ENCODE measurements at regions not wholly inside any gene's neighbourhood (a gene's known extent, or its start where the extent isn't known, plus 50 kb on each side); places are given as distances from the start of the nearest gene placed in this dataset.

- TF ChIP-seq NR2F1 (CRISPR knock-in tag; IDR thresholded peaks at IDR 0.05) (peak in 1 of 2 experiments; percentile 45; a peak in 2 of 4 replicates), SIX4 (CRISPR knock-in tag; IDR thresholded peaks at IDR 0.05) (peak; percentile 19; the same call in 1 of the 2 replicates), ZNF446 (CRISPR knock-in tag; IDR thresholded peaks at IDR 0.05) (peak; percentile 52; the same call in 1 of the 2 replicates), DMAP1 (CRISPR knock-in tag; IDR thresholded peaks at IDR 0.05) (peak; percentile 89), RBFOX2 (IDR thresholded peaks at IDR 0.05; ENCODE audit: low read depth, low read length) (peak; percentile 87), ZNF318 (CRISPR knock-in tag; IDR thresholded peaks at IDR 0.05) (0 out of 2 replicates have a peak, but pooled peaks have one; percentile 2)
- TF ChIP-seq, protein P1, sequence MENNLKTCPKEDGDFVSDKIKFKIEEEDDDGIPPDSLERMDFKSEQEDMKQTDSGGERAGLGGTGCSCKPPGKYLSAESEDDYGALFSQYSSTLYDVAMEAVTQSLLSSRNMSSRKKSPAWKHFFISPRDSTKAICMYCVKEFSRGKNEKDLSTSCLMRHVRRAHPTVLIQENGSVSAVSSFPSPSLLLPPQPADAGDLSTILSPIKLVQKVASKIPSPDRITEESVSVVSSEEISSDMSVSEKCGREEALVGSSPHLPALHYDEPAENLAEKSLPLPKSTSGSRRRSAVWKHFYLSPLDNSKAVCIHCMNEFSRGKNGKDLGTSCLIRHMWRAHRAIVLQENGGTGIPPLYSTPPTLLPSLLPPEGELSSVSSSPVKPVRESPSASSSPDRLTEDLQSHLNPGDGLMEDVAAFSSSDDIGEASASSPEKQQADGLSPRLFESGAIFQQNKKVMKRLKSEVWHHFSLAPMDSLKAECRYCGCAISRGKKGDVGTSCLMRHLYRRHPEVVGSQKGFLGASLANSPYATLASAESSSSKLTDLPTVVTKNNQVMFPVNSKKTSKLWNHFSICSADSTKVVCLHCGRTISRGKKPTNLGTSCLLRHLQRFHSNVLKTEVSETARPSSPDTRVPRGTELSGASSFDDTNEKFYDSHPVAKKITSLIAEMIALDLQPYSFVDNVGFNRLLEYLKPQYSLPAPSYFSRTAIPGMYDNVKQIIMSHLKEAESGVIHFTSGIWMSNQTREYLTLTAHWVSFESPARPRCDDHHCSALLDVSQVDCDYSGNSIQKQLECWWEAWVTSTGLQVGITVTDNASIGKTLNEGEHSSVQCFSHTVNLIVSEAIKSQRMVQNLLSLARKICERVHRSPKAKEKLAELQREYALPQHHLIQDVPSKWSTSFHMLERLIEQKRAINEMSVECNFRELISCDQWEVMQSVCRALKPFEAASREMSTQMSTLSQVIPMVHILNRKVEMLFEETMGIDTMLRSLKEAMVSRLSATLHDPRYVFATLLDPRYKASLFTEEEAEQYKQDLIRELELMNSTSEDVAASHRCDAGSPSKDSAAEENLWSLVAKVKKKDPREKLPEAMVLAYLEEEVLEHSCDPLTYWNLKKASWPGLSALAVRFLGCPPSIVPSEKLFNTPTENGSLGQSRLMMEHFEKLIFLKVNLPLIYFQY (CRISPR knock-in tag; IDR thresholded peaks at IDR 0.05; ENCODE audit: borderline replicate concordance): peak; percentile 72; the same call in 1 of the 2 replicates
- TF ChIP-seq, protein P2, sequence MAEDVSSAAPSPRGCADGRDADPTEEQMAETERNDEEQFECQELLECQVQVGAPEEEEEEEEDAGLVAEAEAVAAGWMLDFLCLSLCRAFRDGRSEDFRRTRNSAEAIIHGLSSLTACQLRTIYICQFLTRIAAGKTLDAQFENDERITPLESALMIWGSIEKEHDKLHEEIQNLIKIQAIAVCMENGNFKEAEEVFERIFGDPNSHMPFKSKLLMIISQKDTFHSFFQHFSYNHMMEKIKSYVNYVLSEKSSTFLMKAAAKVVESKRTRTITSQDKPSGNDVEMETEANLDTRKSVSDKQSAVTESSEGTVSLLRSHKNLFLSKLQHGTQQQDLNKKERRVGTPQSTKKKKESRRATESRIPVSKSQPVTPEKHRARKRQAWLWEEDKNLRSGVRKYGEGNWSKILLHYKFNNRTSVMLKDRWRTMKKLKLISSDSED (CRISPR knock-in tag; IDR thresholded peaks at IDR 0.05): peak; percentile 91; the same call in 1 of the 2 replicates
Measured at GRCh38 chr20:28602403-28603217, 2654.9 kb upstream of the DEFB115 start (continued).

All from HepG2 (cell line).